Loucy (cell line): ENCODE measurements at regions not wholly inside any gene's neighbourhood (a gene's known extent, or its start where the extent isn't known, plus 50 kb on each side); places are given as distances from the start of the nearest gene placed in this dataset.

Experiments used
- EZH2phosphoT487 ChIP-seq: fragments of 200-600 bp; IDR thresholded peaks from 2 replicates; pipeline ENCODE4 v1.6.1; 2018; ENCODE audit warnings: antibody characterized with exemption, mild to moderate bottlenecking, moderate library complexity, borderline replicate concordance
- TF ChIP-seq, protein P1 (sequence below): fragments of 200-600 bp; sonication (generic); conservative IDR thresholded peaks from 2 replicates; pipeline ENCODE4 v1.5.1; 2014; ENCODE audit warnings: mild to moderate bottlenecking, antibody characterized with exemption, low read length

DNA sequence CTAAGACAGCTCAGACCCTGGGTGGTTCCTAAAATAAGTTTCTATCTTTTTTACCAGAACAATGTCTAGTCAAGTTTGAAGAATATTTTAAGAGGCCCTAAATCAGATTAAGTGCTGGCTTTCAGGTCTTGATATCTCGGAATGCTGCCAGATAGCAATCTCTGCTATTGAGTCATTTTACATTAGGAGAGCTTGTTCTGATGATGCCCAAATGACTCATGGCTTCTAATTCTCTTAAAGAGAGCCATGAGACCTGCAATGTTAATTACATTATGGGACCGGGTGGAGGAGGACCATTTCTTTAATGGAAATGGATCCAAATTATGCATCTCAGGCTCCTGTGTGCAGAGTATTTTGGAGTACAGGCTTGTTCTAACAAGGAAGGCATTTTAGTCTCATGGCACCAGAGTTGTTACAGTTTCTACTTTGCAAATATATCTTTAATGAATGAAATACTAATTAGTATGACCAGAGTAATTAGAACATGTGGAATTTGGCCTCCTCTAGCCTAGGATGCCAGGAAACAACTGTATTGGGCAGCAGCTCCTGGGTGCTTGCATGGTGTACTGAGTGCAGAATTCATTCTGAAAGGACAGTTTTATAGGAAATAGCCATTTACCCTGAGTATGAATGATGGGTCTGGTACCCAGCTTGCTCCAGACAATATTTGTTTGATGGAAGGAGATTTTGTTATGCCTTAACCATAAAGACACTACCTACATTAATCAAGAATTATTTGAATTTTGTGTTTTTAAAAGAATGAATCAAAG lies 94.0 kb upstream of the SULT1C3 start:
- TF ChIP-seq, protein P1, sequence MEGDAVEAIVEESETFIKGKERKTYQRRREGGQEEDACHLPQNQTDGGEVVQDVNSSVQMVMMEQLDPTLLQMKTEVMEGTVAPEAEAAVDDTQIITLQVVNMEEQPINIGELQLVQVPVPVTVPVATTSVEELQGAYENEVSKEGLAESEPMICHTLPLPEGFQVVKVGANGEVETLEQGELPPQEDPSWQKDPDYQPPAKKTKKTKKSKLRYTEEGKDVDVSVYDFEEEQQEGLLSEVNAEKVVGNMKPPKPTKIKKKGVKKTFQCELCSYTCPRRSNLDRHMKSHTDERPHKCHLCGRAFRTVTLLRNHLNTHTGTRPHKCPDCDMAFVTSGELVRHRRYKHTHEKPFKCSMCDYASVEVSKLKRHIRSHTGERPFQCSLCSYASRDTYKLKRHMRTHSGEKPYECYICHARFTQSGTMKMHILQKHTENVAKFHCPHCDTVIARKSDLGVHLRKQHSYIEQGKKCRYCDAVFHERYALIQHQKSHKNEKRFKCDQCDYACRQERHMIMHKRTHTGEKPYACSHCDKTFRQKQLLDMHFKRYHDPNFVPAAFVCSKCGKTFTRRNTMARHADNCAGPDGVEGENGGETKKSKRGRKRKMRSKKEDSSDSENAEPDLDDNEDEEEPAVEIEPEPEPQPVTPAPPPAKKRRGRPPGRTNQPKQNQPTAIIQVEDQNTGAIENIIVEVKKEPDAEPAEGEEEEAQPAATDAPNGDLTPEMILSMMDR, result no peak
- no peak for TF ChIP-seq EZH2phosphoT487
